Naive B cell (primary cell): ENCODE measurements at regions not wholly inside any gene's neighbourhood (a gene's known extent, or its start where the extent isn't known, plus 50 kb on each side); places are given as distances from the start of the nearest gene placed in this dataset.
A peak's percentile ranks its signal among the peaks of the same experiment; 100 is the strongest.
"Not testable (repeated sequence)": the region's sequence is repeated elsewhere in the genome, so short reads cannot be mapped to it uniquely, and the experiment has no call there.

Experiments
- ATAC-seq, 2 donors: fragments of 150-1000 bp; cut with Tn5 transposase; 2 replicates each; pipeline ENCODE4 v1.10.0; 2021; ENCODE audit warnings: low read depth in 2 of 2, mild to moderate bottlenecking in 2 of 2, moderate library complexity in 2 of 2
- DNase-seq: peaks from one replicate; pipeline ENCODE4 v3.0.0; 2022
- H3K27ac Mint-ChIP-seq, 6 donors: one replicate each; pipeline ENCODE4 v1.8.0; 2020 to 2022; ENCODE audit warnings: mild to moderate bottlenecking in 6 of 6, mixed read lengths in 6 of 6, moderate library complexity in 5 of 6, inconsistent platforms in 2 of 6
- H3K27me3 Mint-ChIP-seq, 3 donors: one replicate each; pipeline ENCODE4 v1.8.0; 2021 to 2022; ENCODE audit warnings: mixed read lengths in 3 of 3, mild to moderate bottlenecking in 1 of 3
- H3K36me3 Mint-ChIP-seq, 2 donors: one replicate each; pipeline ENCODE4 v1.8.0; 2020 to 2022; ENCODE audit warnings: mixed read lengths in 2 of 2, inconsistent platforms in 1 of 2, mild to moderate bottlenecking in 1 of 2
- H3K4me1 Mint-ChIP-seq, 3 donors: one replicate each; pipeline ENCODE4 v1.8.0; 2020 to 2022; ENCODE audit warnings: mixed read lengths in 3 of 3, inconsistent platforms in 1 of 3, mild to moderate bottlenecking in 1 of 3, moderate library complexity in 1 of 3
- H3K4me3 Mint-ChIP-seq, 8 donors: one replicate each; pipeline ENCODE4 v1.8.0; 2020 to 2022; ENCODE audit warnings: mild to moderate bottlenecking in 8 of 8, mixed read lengths in 8 of 8, moderate library complexity in 8 of 8, inconsistent platforms in 2 of 8
- H3K9me3 Mint-ChIP-seq, 7 donors: one replicate each; pipeline ENCODE4 v1.8.0; 2020 to 2022; ENCODE audit warnings: mixed read lengths in 7 of 7, mild to moderate bottlenecking in 5 of 7, inconsistent platforms in 2 of 7, moderate library complexity in 1 of 7

DNA sequence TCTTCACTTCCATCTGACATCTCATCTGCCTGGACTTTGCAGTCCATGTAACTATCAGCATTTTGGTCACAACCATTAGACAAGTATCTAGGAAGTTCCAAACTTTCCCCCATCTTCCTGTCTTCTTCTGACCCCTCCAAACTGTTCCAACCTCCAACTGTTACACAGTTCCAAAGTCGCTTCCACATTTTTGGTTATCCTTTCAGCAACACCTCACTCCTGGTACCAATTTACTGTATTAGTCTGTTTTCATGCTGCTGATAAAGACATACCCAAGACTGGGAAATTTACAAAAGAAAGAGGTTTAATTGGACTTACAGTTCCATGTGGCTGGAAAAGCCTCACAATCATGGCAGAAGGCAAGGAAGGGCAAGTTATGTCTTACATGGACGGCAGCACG is 143.4 kb upstream of the OR4E1 start:
- H3K36me3 Mint-ChIP-seq, ATAC-seq, H3K27ac Mint-ChIP-seq, DNase-seq, H3K4me3 Mint-ChIP-seq, H3K4me1 Mint-ChIP-seq: not testable (repeated sequence)
- peaks cover 0 to 21% (median 12%) of the 10 kb centered on the region in 3 donors for H3K27me3 Mint-ChIP-seq
- peaks cover 4 to 41% (median 23%) of the 10 kb centered on the region in 7 donors for H3K9me3 Mint-ChIP-seq

DNA sequence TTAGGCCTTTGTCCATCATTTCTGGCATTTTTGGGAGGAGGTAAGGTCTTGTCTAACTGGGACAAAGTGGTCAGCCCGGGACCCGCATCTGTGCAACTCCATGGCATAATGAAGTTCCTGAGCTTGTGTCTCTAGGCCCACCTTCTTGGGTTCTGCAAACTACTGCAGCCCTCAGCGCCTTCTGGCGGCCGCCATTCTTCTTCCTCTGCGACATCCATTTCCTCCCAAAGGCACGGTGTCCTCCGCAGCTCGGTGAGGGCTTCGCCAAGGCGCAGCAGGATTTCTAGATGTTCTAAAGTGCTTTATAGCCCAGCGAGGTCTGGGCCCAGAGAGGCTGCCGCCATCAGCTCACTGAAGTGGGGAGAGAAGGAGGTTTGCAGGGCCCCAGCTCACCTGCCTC is 134.4 kb upstream of the OR4E1 start:
- H3K4me1 Mint-ChIP-seq, result no peaks in the 10 kb centered on the region
- no peak for ATAC-seq

DNA sequence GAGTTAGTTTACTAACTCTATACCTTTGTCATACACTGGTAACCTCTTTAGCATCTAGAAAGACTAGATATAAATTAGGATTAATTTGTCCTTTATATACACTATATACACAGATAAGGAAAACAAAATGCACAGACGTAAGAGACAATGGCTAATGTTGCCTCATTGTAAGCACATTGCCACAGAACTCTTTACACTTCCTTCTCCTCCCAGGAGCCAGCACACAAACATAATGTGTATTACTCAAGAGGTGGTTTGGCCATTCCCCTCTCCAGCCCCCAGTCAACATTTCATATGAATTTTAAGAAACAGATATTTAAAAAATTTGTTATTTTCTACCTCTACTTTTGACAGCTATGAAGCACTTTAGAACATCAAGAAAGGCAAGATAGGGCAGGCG is 131.4 kb upstream of the OR4E1 start:
- DNase-seq (no peak), ATAC-seq (no peak)
- Mint-ChIP-seq H3K4me1 (no peaks in the 10 kb centered on the region), H3K36me3 (no peaks in the 10 kb centered on the region), H3K27ac (no peak overlapping the region), H3K9me3 (peaks cover 0 to 10% (median 5%) of the 10 kb centered on the region in 7 donors), H3K4me3 (no peak overlapping the region), H3K27me3 (peaks cover 20 to 45% (median 41%) of the 10 kb centered on the region in 3 donors)

More for the DNA sequence above, 134.4 kb upstream of the OR4E1 start:
- Mint-ChIP-seq H3K27me3 (peaks cover 19 to 48% (median 33%) of the 10 kb centered on the region in 3 donors), H3K9me3 (peaks cover 0 to 10% (median 5%) of the 10 kb centered on the region in 7 donors), H3K36me3 (no peaks in the 10 kb centered on the region), H3K4me3 (no peak overlapping the region), H3K27ac (no peak overlapping the region)
- no peak for DNase-seq

DNA sequence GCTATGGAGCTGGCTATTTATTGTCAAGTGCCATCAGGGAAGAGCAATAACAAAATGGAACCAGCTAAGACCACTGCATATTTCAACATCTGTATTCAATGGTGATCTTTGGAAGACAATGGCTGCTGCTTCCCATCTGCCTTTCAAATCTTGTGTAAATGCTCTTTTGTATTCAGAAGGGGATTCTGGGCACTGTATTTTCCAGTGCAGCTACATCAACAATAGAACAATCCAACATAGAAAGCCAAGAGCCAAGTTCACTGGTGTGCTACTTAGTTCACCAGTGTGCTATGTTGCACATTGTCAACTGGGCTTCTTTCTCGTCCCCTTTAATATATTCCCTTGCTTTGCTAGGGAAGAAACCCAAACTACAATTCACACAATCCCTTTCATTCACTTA is 128.8 kb upstream of the OR4E1 start:
- no peak overlapping the region for H3K4me3 Mint-ChIP-seq
- H3K27me3 Mint-ChIP-seq, result peaks cover 16 to 31% (median 28%) of the 10 kb centered on the region in 3 donors
- DNase-seq (no peak), ATAC-seq (no peak)
- H3K27ac Mint-ChIP-seq, result no peak overlapping the region
- H3K4me1 Mint-ChIP-seq, result no peaks in the 10 kb centered on the region
- H3K9me3 Mint-ChIP-seq, result peaks cover 0 to 12% (median 5%) of the 10 kb centered on the region in 7 donors
- H3K36me3 Mint-ChIP-seq, result no peaks in the 10 kb centered on the region

DNA sequence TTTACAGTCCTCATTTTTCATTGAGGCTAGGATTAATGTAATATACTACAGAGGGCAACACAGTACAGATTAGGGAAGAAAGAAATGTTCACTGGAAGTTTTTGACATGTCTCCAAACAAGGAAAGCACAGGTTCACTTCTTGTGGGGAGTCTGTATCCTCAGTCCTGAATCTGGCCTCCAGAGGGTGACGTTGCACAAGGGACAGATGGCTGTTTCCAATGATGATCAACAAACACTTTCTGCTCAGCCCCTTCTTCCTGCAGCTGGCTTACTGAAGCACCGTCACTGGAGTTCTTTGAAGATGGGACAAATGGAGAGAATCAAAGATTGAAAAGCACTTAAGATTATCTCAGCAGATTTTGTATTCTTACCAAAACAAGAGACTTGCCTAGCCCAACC is 123.3 kb upstream of the OR4E1 start:
- no peak for ATAC-seq
- peaks cover 4 to 12% (median 9%) of the 10 kb centered on the region in 3 donors for H3K27me3 Mint-ChIP-seq

DNA sequence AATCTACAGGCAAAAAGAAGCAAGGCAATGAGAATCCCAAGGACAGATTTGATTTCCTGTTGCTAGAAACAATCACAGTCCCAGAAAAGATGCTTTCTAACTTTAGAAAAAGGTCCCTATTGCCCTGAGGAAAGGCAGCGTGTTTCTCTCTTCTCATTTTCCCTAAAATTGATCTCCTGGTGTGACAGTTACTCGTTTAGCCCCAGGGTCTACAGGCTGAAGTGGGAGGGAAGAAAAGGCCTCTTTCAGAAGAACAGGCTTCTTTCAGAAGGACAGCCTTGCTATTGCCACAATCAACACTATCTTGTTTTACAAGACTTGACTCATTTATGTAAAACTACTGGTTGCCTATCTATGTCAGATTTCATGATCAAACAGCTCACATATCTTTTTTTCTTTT is 121.8 kb upstream of the OR4E1 start:
- ATAC-seq, result no peak
- no peak for DNase-seq
- H3K4me1 Mint-ChIP-seq, result no peaks in the 10 kb centered on the region

More for the DNA sequence above, 123.3 kb upstream of the OR4E1 start:
- no peaks in the 10 kb centered on the region for H3K4me1 Mint-ChIP-seq
- H3K4me3 Mint-ChIP-seq, result no peak overlapping the region
- no peaks in the 10 kb centered on the region for H3K36me3 Mint-ChIP-seq
- H3K9me3 Mint-ChIP-seq, result peaks cover 5 to 25% (median 10%) of the 10 kb centered on the region in 7 donors
- DNase-seq, result no peak
- H3K27ac Mint-ChIP-seq, result no peak overlapping the region

DNA sequence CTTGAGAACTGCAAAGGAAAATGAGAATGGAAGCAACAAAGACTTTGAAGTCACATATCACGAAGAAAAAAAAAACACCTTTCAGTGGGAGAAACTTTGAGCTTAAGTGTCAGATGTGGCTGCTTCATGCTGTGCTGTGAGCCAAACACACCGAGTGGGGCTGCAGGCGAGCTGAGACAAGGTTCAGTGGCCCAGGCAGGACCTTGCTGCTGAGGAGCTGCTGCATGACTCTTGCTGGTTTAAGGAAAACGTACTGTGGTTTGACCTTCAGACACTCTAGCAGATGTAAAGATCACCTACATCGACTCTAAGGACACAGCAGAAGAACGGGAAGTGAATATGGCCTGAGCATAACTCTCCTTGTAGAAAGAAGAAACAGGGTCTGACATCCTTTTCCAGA is 118.1 kb upstream of the OR4E1 start:
- Mint-ChIP-seq H3K36me3 (no peaks in the 10 kb centered on the region), H3K9me3 (peaks cover 8 to 36% (median 17%) of the 10 kb centered on the region in 7 donors), H3K27ac (no peak overlapping the region), H3K4me1 (no peaks in the 10 kb centered on the region), H3K4me3 (no peak overlapping the region), H3K27me3 (peaks cover 0 to 24% (median 18%) of the 10 kb centered on the region in 3 donors)
- ATAC-seq, result no peak
- no peak for DNase-seq

More for the DNA sequence above, 121.8 kb upstream of the OR4E1 start:
- no peak overlapping the region for H3K27ac Mint-ChIP-seq
- no peak overlapping the region for H3K4me3 Mint-ChIP-seq
- H3K27me3 Mint-ChIP-seq, result peaks cover 0 to 10% (median 8%) of the 10 kb centered on the region in 3 donors
- H3K36me3 Mint-ChIP-seq, result no peaks in the 10 kb centered on the region
- peaks cover 5 to 25% (median 10%) of the 10 kb centered on the region in 7 donors for H3K9me3 Mint-ChIP-seq

DNA sequence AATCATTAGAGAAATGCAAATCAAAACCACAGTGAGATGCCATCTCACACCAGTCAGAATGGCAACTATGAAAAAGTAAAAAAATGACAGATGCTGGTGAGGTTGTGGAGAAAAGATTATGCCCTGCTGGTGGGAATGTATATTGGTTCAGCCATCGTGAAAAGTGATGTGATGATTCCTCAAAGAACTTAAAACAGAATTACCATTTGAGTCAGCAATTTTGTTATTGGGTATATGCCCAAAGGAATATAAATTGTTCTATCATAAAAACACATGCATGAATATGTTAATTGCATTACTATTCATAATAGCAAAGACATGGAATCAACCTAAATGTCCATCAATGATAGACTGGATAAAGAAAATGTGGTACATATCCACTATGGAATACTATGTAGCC is 115.1 kb upstream of the OR4E1 start:
- H3K4me1 Mint-ChIP-seq, H3K4me3 Mint-ChIP-seq, DNase-seq, H3K27ac Mint-ChIP-seq, ATAC-seq, H3K36me3 Mint-ChIP-seq: not testable (repeated sequence)
- Mint-ChIP-seq H3K27me3 (peaks cover 11 to 27% (median 19%) of the 10 kb centered on the region in 3 donors), H3K9me3 (peaks cover 2 to 22% (median 7%) of the 10 kb centered on the region in 7 donors)

DNA sequence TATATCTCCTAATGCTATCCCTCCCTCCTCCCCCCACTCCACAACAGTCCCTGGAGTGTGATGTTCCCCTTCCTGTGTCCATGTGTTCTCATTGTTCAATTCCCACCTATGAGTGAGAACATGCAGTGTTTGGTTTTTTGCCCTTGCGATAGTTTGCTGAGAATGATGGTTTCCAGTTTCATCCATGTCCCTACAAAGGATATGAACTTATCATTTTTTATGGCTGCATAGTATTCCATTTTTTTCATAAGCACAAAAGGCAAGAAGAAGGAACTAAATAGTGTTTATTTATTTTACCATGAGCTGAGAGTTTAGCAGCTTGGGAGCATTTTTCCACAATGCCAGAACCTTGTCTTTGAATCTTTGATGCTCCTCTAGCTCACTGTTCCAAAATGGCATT is 113.6 kb upstream of the OR4E1 start:
- H3K36me3 Mint-ChIP-seq, DNase-seq, H3K4me3 Mint-ChIP-seq, H3K27ac Mint-ChIP-seq, ATAC-seq, H3K4me1 Mint-ChIP-seq: not testable (repeated sequence)
- H3K27me3 Mint-ChIP-seq, result peaks cover 24 to 34% (median 28%) of the 10 kb centered on the region in 3 donors
- H3K9me3 Mint-ChIP-seq, result peaks cover 2 to 22% (median 7%) of the 10 kb centered on the region in 7 donors

DNA sequence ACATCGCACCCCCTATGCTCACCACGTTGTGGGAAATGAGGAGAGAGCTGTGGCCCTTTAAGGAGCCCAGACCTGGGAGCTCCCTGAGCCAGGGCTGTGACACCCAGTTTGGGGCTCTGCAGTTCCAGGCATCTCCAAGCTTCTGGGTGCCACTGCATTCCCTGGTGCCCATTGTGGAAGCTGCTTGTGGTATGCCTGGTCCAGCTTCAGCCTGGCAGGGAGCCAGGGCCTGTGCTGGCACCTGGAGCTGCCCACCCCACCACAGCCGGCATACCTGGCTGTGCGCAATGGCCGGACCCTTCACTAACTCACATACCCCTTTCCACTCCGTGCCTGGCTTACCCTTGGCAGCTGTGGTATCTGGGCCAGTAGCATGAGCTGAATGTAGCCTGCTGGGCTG is 107.9 kb upstream of the OR4E1 start:
- ATAC-seq, result no peak
- H3K4me1 Mint-ChIP-seq, result no peaks in the 10 kb centered on the region
- H3K36me3 Mint-ChIP-seq, result no peaks in the 10 kb centered on the region
- no peak overlapping the region for H3K27ac Mint-ChIP-seq
- peaks cover 23 to 35% (median 24%) of the 10 kb centered on the region in 3 donors for H3K27me3 Mint-ChIP-seq
- no peak for DNase-seq
- no peak overlapping the region for H3K4me3 Mint-ChIP-seq
- peaks cover 0 to 1% (median 0%) of the 10 kb centered on the region in 7 donors for H3K9me3 Mint-ChIP-seq

DNA sequence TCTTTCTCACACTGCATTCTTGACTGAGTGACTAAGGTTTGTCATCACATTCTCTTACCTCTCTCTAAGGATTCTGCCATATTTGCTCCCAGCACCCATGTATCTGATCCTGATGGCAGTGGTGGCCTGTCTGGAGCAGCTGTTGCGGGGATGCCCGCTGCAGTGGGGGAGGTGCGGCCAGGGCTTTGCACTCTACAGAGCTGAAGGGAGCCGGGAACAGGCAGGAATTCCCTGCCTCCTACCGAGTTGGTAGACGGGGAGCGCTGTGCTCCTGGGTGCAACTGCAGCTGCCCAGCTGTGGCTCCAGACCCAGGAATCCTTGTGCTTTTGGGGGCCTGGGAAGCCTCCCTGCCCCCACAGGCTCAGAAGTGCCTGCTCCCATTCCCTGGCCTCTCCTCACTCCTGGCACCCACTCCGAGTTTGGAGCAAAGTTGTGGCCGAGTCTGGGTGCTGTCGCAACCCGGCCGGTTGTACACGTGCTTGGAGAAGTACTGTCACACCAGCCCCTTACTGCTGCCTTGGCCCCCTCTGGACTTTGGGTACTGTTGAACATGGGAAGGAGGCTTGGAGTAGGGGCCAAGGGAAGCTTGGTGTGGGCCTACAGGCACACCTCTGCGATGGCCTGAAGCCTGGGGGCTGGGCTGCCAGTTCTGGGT is 106.9 kb upstream of the OR4E1 start:
- no peaks in the 10 kb centered on the region for H3K4me1 Mint-ChIP-seq
- H3K9me3 Mint-ChIP-seq, result no peaks in the 10 kb centered on the region
- H3K36me3 Mint-ChIP-seq, result no peaks in the 10 kb centered on the region

DNA sequence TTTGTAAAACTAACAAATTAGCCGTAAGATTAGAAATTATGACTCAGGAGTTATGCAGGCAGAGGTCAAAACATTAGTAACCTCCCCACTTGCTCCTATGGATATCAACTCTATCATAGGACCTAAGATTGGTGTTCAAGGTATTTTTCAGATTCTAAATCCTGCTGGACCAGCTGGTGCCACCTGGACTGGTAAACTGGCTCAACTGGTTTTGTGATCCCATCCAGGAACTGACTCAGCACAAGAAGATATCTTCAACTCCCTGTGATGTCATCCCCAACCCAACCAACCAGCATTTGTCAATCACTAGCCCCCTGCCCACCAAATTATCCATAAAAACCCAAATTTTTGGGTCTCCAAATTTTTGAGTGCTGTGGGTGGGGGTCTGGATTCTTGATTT is 98.1 kb upstream of the OR4E1 start:
- Mint-ChIP-seq H3K4me3 (no peak overlapping the region), H3K9me3 (peaks cover 0 to 6% (median 0%) of the 10 kb centered on the region in 7 donors), H3K27me3 (peaks cover 24 to 40% (median 27%) of the 10 kb centered on the region in 3 donors), H3K4me1 (no peaks in the 10 kb centered on the region), H3K27ac (no peak overlapping the region), H3K36me3 (no peaks in the 10 kb centered on the region)
- ATAC-seq (no peak), DNase-seq (no peak)

More for the DNA sequence above, 106.9 kb upstream of the OR4E1 start:
- ATAC-seq, result no peak
- H3K27ac Mint-ChIP-seq, result no peak overlapping the region
- no peak for DNase-seq
- no peak overlapping the region for H3K4me3 Mint-ChIP-seq
- H3K27me3 Mint-ChIP-seq, result peaks cover 23 to 33% (median 26%) of the 10 kb centered on the region in 3 donors

DNA sequence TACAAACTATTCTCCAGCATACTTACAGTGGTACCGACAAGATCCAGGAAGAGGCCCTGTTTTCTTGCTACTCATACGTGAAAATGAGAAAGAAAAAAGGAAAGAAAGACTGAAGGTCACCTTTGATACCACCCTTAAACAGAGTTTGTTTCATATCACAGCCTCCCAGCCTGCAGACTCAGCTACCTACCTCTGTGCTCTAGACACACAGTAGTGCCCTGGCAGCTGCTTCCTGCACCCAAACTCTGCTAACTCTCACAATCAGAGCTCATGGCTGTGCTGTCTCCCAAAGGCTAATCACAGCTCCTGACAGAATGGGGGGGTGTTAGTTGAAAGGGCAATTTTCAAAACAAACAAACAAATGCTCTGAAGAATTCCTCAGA is 95.2 kb upstream of the OR4E1 start:
- Mint-ChIP-seq H3K4me3 (no peak overlapping the region), H3K36me3 (no peaks in the 10 kb centered on the region), H3K9me3 (peaks cover 5 to 17% (median 8%) of the 10 kb centered on the region in 7 donors), H3K4me1 (no peaks in the 10 kb centered on the region), H3K27me3 (peaks cover 22 to 30% (median 24%) of the 10 kb centered on the region in 3 donors), H3K27ac (no peak overlapping the region)
- ATAC-seq (no peak), DNase-seq (no peak)

DNA sequence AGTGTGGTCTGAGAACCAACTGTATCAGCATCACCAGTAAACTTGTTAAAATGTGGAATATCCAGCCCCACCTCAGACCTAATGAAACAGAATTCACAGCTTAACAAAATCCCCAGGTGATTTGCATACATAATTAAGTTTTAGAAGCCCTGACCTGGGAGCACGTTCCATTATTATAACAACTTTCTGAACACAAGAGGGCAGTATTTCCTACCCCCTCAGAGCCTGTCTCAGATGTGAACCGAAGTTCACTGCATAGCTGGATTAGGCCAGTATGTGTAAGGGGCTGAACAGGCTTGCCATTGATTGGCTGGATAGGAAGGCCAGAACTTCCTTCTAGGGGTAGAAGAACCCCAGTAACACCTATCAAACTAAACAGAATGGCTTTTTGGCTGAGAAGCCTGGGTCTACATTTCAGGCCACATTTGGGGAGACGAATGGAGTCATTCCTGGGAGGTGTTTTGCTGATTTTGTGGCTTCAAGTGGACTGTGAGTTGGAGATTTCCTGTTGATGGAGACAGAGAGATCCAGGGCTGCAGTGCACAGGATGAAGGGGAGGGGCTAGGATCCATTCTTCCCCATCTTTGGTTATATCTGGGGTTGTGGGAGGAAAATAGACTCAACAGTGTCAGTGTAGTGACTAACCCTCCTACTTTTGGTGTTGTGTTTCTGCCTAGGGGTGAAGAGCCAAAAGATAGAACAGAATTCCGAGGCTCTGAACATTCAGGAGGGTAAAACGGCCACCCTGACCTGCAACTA is 94.7 kb upstream of the OR4E1 start:
- H3K4me1 Mint-ChIP-seq, result no peaks in the 10 kb centered on the region
- peak; percentile 37 to 51 for ATAC-seq
- H3K27me3 Mint-ChIP-seq, result peaks cover 24 to 26% (median 25%) of the 10 kb centered on the region in 3 donors
- no peak overlapping the region for H3K4me3 Mint-ChIP-seq
- H3K9me3 Mint-ChIP-seq, result peaks cover 6 to 18% (median 9%) of the 10 kb centered on the region in 7 donors
- H3K36me3 Mint-ChIP-seq, result no peaks in the 10 kb centered on the region
- no peak overlapping the region for H3K27ac Mint-ChIP-seq
- DNase-seq, result no peak
